ENCODE measurements at regions not wholly inside any gene's neighbourhood (a gene's known extent, or its start where the extent isn't known, plus 50 kb on each side); places are given as distances from the start of the nearest gene placed in this dataset.

- Histone ChIP-seq H3K4me1 (ENCODE audit: insufficient read depth, low read length) (no peaks in the 10 kb centered on the region), H3K27me3 (ENCODE audit: insufficient read depth, low read length) (no peaks in the 10 kb centered on the region), H2AFZ (ENCODE audit: low read depth, low read length) (no peak overlapping the region), H3K9me3 (ENCODE audit: low read length) (no peaks in the 10 kb centered on the region), H3K4me3 (ENCODE audit: low read length) (no peak overlapping the region), H3K36me3 (ENCODE audit: insufficient read depth, low read length) (no peaks in the 10 kb centered on the region)
Observed at GRCh38 chr5:39794513-39795210, 369.9 kb upstream of the DAB2 start.

- no peaks in the 10 kb centered on the region for H3K4me1 ChIP-seq (ENCODE audit: insufficient read depth, low read length)
- no peaks in the 10 kb centered on the region for H3K36me3 ChIP-seq (ENCODE audit: insufficient read depth, low read length)
- H3K27me3 ChIP-seq (ENCODE audit: insufficient read depth, low read length) = no peaks in the 10 kb centered on the region
- H2AFZ ChIP-seq (ENCODE audit: low read depth, low read length) = no peak overlapping the region
- no peak overlapping the region for H3K4me3 ChIP-seq (ENCODE audit: low read length)
- no peaks in the 10 kb centered on the region for H3K9me3 ChIP-seq (ENCODE audit: low read length)
Observed at GRCh38 chr5:39785410-39785809, 360.6 kb upstream of the DAB2 start.

GRCh38 chr5:39783756-39784421, 359.1 kb upstream of the DAB2 start:
- Histone ChIP-seq H3K9me3 (ENCODE audit: low read length) (no peaks in the 10 kb centered on the region), H2AFZ (ENCODE audit: low read depth, low read length) (no peak overlapping the region), H3K36me3 (ENCODE audit: insufficient read depth, low read length) (no peaks in the 10 kb centered on the region), H3K4me1 (ENCODE audit: insufficient read depth, low read length) (no peaks in the 10 kb centered on the region), H3K27me3 (ENCODE audit: insufficient read depth, low read length) (no peaks in the 10 kb centered on the region), H3K4me3 (ENCODE audit: low read length) (no peak overlapping the region)

GRCh38 chr5:39780347-39780746, 355.6 kb upstream of the DAB2 start:
- H3K9me3 ChIP-seq (ENCODE audit: low read length) = no peaks in the 10 kb centered on the region
- no peaks in the 10 kb centered on the region for H3K27me3 ChIP-seq (ENCODE audit: insufficient read depth, low read length)
- H2AFZ ChIP-seq (ENCODE audit: low read depth, low read length) = no peak overlapping the region
- H3K4me3 ChIP-seq (ENCODE audit: low read length) = no peak overlapping the region
- H3K36me3 ChIP-seq (ENCODE audit: insufficient read depth, low read length) = no peaks in the 10 kb centered on the region
- H3K4me1 ChIP-seq (ENCODE audit: insufficient read depth, low read length) = no peaks in the 10 kb centered on the region

GRCh38 chr5:39779831-39780230, 355.1 kb upstream of the DAB2 start:
- H2AFZ ChIP-seq (ENCODE audit: low read depth, low read length) = no peak overlapping the region
- no peaks in the 10 kb centered on the region for H3K9me3 ChIP-seq (ENCODE audit: low read length)
- no peaks in the 10 kb centered on the region for H3K27me3 ChIP-seq (ENCODE audit: insufficient read depth, low read length)
- H3K4me1 ChIP-seq (ENCODE audit: insufficient read depth, low read length) = no peaks in the 10 kb centered on the region
- H3K36me3 ChIP-seq (ENCODE audit: insufficient read depth, low read length) = no peaks in the 10 kb centered on the region
- no peak overlapping the region for H3K4me3 ChIP-seq (ENCODE audit: low read length)

GRCh38 chr5:39775797-39776365, 351.1 kb upstream of the DAB2 start:
- Histone ChIP-seq H2AFZ (ENCODE audit: low read depth, low read length) (no peak overlapping the region), H3K27me3 (ENCODE audit: insufficient read depth, low read length) (no peaks in the 10 kb centered on the region), H3K9me3 (ENCODE audit: low read length) (no peaks in the 10 kb centered on the region), H3K36me3 (ENCODE audit: insufficient read depth, low read length) (no peaks in the 10 kb centered on the region), H3K4me1 (ENCODE audit: insufficient read depth, low read length) (no peaks in the 10 kb centered on the region), H3K4me3 (ENCODE audit: low read length) (no peak overlapping the region)

GRCh38 chr5:39775086-39775796, 350.5 kb upstream of the DAB2 start:
- Histone ChIP-seq H2AFZ (ENCODE audit: low read depth, low read length) (no peak overlapping the region), H3K4me3 (ENCODE audit: low read length) (no peak overlapping the region), H3K36me3 (ENCODE audit: insufficient read depth, low read length) (no peaks in the 10 kb centered on the region), H3K27me3 (ENCODE audit: insufficient read depth, low read length) (no peaks in the 10 kb centered on the region), H3K9me3 (ENCODE audit: low read length) (no peaks in the 10 kb centered on the region), H3K4me1 (ENCODE audit: insufficient read depth, low read length) (no peaks in the 10 kb centered on the region)

- no peak overlapping the region for H3K4me3 ChIP-seq (ENCODE audit: low read length)
- no peaks in the 10 kb centered on the region for H3K9me3 ChIP-seq (ENCODE audit: low read length)
- no peaks in the 10 kb centered on the region for H3K36me3 ChIP-seq (ENCODE audit: insufficient read depth, low read length)
- H3K4me1 ChIP-seq (ENCODE audit: insufficient read depth, low read length) = no peaks in the 10 kb centered on the region
- no peak overlapping the region for H2AFZ ChIP-seq (ENCODE audit: low read depth, low read length)
- no peaks in the 10 kb centered on the region for H3K27me3 ChIP-seq (ENCODE audit: insufficient read depth, low read length)
Observed at GRCh38 chr5:39774605-39775004, 349.8 kb upstream of the DAB2 start.

- Histone ChIP-seq H3K4me3 (ENCODE audit: low read length) (no peak overlapping the region), H3K36me3 (ENCODE audit: insufficient read depth, low read length) (no peaks in the 10 kb centered on the region), H2AFZ (ENCODE audit: low read depth, low read length) (no peak overlapping the region), H3K27me3 (ENCODE audit: insufficient read depth, low read length) (no peaks in the 10 kb centered on the region), H3K4me1 (ENCODE audit: insufficient read depth, low read length) (no peaks in the 10 kb centered on the region), H3K9me3 (ENCODE audit: low read length) (no peaks in the 10 kb centered on the region)
Observed at GRCh38 chr5:39772307-39772706, 347.5 kb upstream of the DAB2 start.

GRCh38 chr5:39767916-39768315, 343.1 kb upstream of the DAB2 start:
- Histone ChIP-seq H3K36me3 (ENCODE audit: insufficient read depth, low read length) (no peaks in the 10 kb centered on the region), H3K4me1 (ENCODE audit: insufficient read depth, low read length) (no peaks in the 10 kb centered on the region), H3K9me3 (ENCODE audit: low read length) (no peaks in the 10 kb centered on the region), H3K4me3 (ENCODE audit: low read length) (no peak overlapping the region), H3K27me3 (ENCODE audit: insufficient read depth, low read length) (no peaks in the 10 kb centered on the region), H2AFZ (ENCODE audit: low read depth, low read length) (no peak overlapping the region)

GRCh38 chr5:39765366-39765765, 340.6 kb upstream of the DAB2 start:
- no peaks in the 10 kb centered on the region for H3K36me3 ChIP-seq (ENCODE audit: insufficient read depth, low read length)
- H2AFZ ChIP-seq (ENCODE audit: low read depth, low read length) = no peak overlapping the region
- no peak overlapping the region for H3K4me3 ChIP-seq (ENCODE audit: low read length)
- H3K9me3 ChIP-seq (ENCODE audit: low read length) = no peaks in the 10 kb centered on the region
- no peaks in the 10 kb centered on the region for H3K4me1 ChIP-seq (ENCODE audit: insufficient read depth, low read length)
- no peaks in the 10 kb centered on the region for H3K27me3 ChIP-seq (ENCODE audit: insufficient read depth, low read length)

GRCh38 chr5:39762761-39763160, 338.0 kb upstream of the DAB2 start:
- no peaks in the 10 kb centered on the region for H3K4me1 ChIP-seq (ENCODE audit: insufficient read depth, low read length)
- no peaks in the 10 kb centered on the region for H3K9me3 ChIP-seq (ENCODE audit: low read length)
- H3K36me3 ChIP-seq (ENCODE audit: insufficient read depth, low read length) = no peaks in the 10 kb centered on the region
- H3K4me3 ChIP-seq (ENCODE audit: low read length) = no peak overlapping the region
- no peaks in the 10 kb centered on the region for H3K27me3 ChIP-seq (ENCODE audit: insufficient read depth, low read length)
- H2AFZ ChIP-seq (ENCODE audit: low read depth, low read length) = no peak overlapping the region

GRCh38 chr5:39761199-39761950, 336.6 kb upstream of the DAB2 start:
- H3K27me3 ChIP-seq (ENCODE audit: insufficient read depth, low read length) = no peaks in the 10 kb centered on the region
- no peak overlapping the region for H3K4me3 ChIP-seq (ENCODE audit: low read length)
- H3K36me3 ChIP-seq (ENCODE audit: insufficient read depth, low read length) = no peaks in the 10 kb centered on the region
- H3K9me3 ChIP-seq (ENCODE audit: low read length) = no peaks in the 10 kb centered on the region
- H2AFZ ChIP-seq (ENCODE audit: low read depth, low read length) = no peak overlapping the region
- H3K4me1 ChIP-seq (ENCODE audit: insufficient read depth, low read length) = no peaks in the 10 kb centered on the region
